GM18858 (cell line): ENCODE measurements at regions not wholly inside any gene's neighbourhood (a gene's known extent, or its start where the extent isn't known, plus 50 kb on each side); places are given as distances from the start of the nearest gene placed in this dataset.

Experiments used
- ATAC-seq: cut with Tn5 transposase; IDR thresholded peaks from one replicate; pipeline ENCODE4 v1.9.1; 2021; ENCODE audit not compliant: unreplicated experiment

DNA sequence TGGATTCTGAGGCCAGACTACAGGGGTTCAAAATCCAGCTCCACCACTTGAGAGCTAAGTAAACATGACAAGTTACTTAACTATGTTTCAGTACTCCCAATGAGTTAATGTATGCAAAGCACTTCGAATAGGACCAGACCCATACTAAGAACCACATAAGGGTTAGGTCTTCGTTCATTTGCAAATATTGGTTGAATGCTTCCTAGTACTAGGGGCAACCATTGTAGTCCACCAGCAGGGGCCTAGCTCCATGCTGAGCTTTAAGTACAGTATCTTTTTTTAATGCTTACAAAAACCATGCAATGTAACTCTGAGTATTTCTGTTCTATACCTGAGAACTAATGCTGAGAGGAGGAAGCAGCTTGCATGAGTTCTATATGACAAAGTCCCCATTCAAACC lies 80.4 kb upstream of the PDE1C start:
- no peak for ATAC-seq

DNA sequence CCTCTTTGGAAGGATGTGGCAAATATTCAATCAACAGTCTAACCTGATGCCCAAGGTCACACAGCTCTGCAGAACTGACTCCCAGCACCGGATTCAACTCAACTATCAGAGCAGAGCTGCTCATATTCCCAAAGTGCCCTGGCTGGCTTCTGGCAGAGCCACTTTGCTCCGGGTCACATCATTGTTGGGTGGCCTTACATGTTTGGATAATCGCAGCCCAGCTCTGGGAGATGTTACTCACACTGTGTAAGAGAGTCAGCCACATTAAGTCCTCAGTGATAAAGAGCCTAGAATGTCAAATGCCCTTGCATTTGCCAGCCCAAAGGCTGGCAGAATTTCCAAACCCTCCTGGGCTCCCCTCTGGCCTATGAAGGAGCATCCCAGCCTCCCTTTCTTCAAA lies 79.8 kb upstream of the PDE1C start:
- no peak for ATAC-seq

DNA sequence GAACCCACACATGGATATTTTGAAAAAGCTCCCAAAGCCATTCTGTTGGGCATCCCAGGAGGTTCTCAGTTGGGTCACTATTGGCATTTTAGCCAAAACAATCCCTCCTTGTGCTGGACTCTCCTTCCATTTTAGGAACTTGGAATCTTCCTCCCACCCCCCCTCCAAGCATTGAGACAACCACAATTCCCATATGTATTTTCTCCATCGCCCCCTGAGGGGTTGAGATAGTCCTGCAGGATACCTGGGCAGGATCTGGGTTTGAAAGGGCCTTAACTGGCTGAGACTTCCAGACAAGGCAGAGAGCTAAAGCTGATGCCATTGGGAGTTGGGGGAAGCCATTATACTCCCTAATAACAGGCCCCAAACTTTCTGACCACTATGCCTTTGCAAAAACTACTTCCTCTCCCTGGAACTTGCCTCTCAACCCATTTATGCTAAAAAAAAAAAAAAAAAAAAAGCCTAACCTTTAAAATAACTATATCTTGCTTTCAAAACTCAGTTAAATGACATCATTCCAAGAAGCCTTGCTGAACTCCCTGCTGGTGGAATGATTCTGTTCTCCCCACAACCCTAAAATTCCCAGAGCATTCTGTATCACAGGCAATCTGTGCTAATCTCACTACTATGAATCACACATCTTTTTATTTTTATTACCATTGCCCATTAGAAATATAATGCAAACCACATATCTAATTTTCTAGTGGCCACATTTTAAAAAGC lies 77.5 kb upstream of the PDE1C start:
- no peak for ATAC-seq

DNA sequence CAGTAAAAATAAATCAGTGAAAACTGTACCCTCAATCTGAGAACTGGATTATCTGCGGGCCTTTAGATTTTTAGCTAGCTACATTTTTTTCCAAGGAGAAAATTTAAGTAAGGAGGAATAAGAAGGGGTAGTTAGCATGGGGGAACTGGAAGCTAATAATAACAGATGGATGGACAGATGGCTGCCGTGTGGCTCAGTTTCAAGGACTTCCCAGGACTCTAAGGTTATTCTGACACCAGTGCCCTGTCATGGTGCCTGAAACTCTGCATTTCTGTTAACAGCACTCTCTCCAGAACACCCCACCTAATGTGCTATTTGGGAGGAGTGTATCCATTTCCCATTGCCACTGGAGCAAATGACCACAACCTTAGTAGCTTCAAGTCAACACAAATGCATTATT lies 75.7 kb upstream of the PDE1C start:
- no peak for ATAC-seq

DNA sequence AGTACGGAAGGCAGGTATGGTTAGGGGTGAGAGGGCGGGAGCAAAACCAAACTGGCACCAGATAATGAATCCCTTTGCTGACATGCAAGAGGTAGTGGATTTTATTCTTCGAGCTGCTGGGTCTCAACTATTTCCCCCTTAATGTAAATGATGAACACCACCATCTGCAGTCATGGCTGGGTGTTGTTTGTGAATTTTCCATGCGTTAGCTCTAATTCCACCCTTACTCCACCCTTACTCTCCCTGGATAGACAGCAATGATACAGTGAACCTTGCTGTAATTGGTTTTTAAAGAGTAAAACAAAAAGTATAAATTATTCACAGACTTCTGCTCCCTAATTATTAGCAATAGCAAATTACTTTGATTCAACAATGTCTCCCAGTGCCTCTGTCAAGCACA lies 74.5 kb upstream of the PDE1C start:
- ATAC-seq, result no peak

DNA sequence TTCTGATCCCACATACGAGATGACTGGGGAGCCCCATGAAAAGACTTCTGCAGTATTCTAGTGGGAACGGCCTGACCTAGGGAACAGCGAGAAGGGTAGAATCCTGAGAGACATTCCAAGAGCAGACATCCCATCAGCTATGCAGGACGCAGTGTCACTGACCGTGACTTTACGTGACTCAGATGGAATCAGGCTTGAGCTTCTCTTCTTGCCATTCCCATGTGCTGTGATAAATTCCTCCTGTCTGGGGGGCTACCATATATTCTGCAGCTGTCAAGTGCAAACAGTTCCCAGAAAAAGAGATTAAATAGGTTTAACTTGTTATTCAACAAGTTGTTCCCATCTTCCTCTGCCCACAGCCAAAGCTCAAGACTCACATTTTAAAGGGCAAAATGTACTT lies 73.1 kb upstream of the PDE1C start:
- no peak for ATAC-seq

DNA sequence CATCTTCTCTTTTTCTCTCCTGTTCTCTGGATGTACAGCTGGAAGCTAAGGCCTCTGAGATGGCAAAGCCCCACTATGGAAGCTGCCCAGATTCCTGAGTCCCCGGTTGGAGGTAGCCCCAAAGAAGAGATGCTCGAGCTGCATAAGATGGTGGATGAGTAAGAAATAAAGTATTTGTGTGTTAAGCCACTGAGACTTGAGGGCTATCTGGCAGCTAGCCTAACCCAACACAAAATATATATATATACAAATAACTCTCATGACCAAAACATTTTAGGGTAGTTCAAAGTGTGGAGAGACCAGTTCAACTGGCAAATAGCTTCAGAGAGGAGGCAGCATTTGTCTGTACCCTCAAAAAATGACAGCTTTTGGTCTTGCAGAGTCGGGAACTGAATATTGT lies 72.4 kb upstream of the PDE1C start:
- no peak for ATAC-seq

DNA sequence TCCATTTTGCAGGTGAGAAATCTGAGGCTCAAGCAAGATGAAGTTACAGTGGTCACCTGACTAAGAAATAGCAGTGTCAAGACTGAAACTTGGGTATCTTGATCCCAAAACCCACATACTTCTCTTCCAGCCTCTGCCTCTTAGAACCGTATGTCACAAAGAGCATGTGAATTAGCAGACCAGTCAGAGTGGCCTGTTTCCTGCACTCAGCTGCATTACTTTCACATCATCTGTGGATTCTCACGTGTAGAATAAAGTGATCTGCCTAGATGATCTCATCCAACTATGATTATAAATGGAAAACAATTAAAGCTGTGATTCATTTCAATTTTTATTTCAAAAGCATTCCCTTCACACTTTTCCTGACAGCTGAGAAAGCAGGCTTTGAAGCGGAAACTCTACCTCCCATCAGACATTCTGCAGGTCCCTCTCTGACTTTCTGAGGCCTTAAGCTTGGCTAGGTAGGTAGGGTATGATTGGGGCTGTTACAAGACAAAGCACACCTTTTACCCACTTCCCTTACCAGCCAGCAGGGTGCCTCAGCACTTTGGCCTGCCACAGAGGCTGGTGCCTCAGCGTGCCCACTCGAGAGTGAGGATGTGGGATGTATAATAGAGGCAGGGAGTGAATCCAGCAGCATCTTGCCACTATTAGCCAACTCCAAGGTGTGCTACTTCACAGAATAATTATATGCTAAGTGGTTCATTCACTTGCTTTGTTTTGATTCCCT lies 70.2 kb upstream of the PDE1C start:
- no peak for ATAC-seq

DNA sequence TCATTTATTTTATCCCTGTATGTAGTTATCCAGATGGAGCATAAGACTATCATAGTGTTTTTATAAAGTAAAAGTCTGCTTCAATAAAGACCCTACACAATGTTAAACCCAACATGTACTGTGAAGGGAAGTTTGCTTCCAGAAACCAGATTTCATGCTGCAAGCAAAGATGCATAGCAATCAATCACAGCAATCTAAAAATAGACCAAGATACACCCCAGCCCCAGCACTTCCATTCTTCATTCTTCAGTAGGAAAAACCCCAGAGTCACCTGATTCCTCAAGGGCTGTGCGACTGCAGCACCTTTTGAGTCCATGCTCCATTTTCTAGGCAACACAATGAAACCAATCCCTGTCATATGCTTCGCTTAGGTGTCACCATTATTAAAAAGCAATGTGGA lies 66.9 kb upstream of the PDE1C start:
- ATAC-seq, result no peak

DNA sequence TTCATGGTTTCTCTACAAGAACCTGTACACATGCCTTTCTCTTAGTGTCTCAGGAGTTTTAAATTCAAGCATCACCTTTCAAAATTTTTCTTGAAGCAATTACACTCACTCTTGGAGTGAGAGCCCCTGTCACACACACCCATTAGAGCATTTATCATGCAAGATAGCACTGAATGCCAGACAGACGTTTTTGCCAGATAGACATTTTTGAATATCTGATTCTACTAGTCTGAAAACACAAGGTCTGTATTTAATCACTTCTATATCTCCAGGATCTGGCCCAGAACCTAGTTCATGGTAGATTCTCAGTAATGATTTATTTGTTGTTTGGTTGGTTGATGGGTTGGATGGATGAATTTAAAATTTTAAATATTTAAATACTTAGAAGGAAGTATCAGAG lies 60.9 kb upstream of the PDE1C start:
- no peak for ATAC-seq

DNA sequence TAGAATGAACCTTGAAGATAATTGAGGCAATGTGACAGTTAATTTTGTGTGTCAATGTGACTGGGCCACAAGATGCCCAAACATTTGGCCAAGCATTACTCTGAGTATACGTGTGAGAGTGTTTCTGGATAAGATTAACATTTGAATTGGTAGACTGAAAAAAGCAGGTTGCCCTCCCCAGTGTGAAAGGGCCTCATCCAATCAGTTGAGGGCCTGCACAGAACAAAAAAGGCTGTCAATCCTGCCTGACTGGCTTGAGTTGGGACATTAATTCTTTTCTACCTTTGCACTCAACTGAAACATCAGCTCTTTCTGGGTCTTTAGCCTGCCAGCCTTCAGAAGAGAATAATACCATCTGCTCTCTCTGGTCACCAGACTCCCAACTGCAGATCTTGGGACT lies 56.6 kb upstream of the PDE1C start:
- no peak for ATAC-seq
